ENCODE measurements at regions not wholly inside any gene's neighbourhood (a gene's known extent, or its start where the extent isn't known, plus 50 kb on each side); places are given as distances from the start of the nearest gene placed in this dataset.

- DNase-seq: no peak
- no peak for TF ChIP-seq CTCF (IDR thresholded peaks at IDR 0.05)
- Histone ChIP-seq H3K4me1 (no peaks in the 10 kb centered on the region), H3K27me3 (peaks cover 0 to 3% of the 10 kb centered on the region in 2 donors), H3K36me3 (no peaks in the 10 kb centered on the region), H3K9me3 (no peaks in the 10 kb centered on the region), H3K4me3 (no peak overlapping the region), H3K27ac (no peak overlapping the region)
- intact Hi-C loops (cut with DNase I; ENCODE audit: low total_unique reads): no loop called here
These were observed 55.0 kb downstream of the FOXA2 start for GRCh38 chr20:22529150-22530019.

GRCh38 chr20:22526512-22527012 lies 57.8 kb downstream of the FOXA2 start:
- Histone ChIP-seq H3K4me1 (no peaks in the 10 kb centered on the region), H3K9me3 (no peaks in the 10 kb centered on the region), H3K36me3 (no peaks in the 10 kb centered on the region), H3K27ac (no peak overlapping the region), H3K4me3 (no peak overlapping the region), H3K27me3 (peaks cover 0 to 14% of the 10 kb centered on the region in 2 donors)
- no peak for TF ChIP-seq CTCF (IDR thresholded peaks at IDR 0.05)
- intact Hi-C loops (cut with DNase I; ENCODE audit: low total_unique reads): no loop called here
- DNase-seq: no peak

GRCh38 chr20:22525821-22526220 lies 58.6 kb downstream of the FOXA2 start:
- Histone ChIP-seq H3K27me3 (peaks cover 0 to 14% of the 10 kb centered on the region in 2 donors), H3K4me3 (no peak overlapping the region), H3K36me3 (no peaks in the 10 kb centered on the region), H3K9me3 (no peaks in the 10 kb centered on the region), H3K27ac (no peak overlapping the region), H3K4me1 (no peaks in the 10 kb centered on the region)
- no peak for TF ChIP-seq CTCF (IDR thresholded peaks at IDR 0.05)
- intact Hi-C loops (cut with DNase I; ENCODE audit: low total_unique reads): no loop called here
- DNase-seq: no peak

GRCh38 chr20:22525069-22525820 lies 59.1 kb downstream of the FOXA2 start:
- no peak for TF ChIP-seq CTCF (IDR thresholded peaks at IDR 0.05)
- no peaks in the 10 kb centered on the region for H3K9me3 ChIP-seq
- intact Hi-C loops (cut with DNase I; ENCODE audit: low total_unique reads): no loop called here

GRCh38 chr20:22524393-22525015 lies 59.9 kb downstream of the FOXA2 start:
- no peak overlapping the region for H3K27ac ChIP-seq
- H3K36me3 ChIP-seq: no peaks in the 10 kb centered on the region
- TF ChIP-seq CTCF (IDR thresholded peaks at IDR 0.05): no peak
- no peak overlapping the region for H3K4me3 ChIP-seq
- no peak for DNase-seq
- intact Hi-C loops (cut with DNase I; ENCODE audit: low total_unique reads): no loop called here
- H3K4me1 ChIP-seq: no peaks in the 10 kb centered on the region
- H3K9me3 ChIP-seq: no peaks in the 10 kb centered on the region
- peaks cover 0 to 12% of the 10 kb centered on the region in 2 donors for H3K27me3 ChIP-seq

More at GRCh38 chr20:22525069-22525820, 59.1 kb downstream of the FOXA2 start:
- no peak overlapping the region for H3K4me3 ChIP-seq
- no peaks in the 10 kb centered on the region for H3K4me1 ChIP-seq
- H3K27me3 ChIP-seq: peaks cover 0 to 14% of the 10 kb centered on the region in 2 donors
- DNase-seq: no peak
- H3K36me3 ChIP-seq: no peaks in the 10 kb centered on the region
- no peak overlapping the region for H3K27ac ChIP-seq
